PC-3 (cell line): ENCODE measurements at regions not wholly inside any gene's neighbourhood (a gene's known extent, or its start where the extent isn't known, plus 50 kb on each side); places are given as distances from the start of the nearest gene placed in this dataset.

ENCODE experiments used
- EZH2 ChIP-seq: fragments of 300-600 bp; sonication (generic); IDR thresholded peaks from one replicate; pipeline ENCODE4 v1.6.1; 2017; ENCODE audit warnings: antibody characterized with exemption, mild to moderate bottlenecking, low read length; ENCODE audit not compliant: unreplicated experiment
- TF ChIP-seq, protein P1 (sequence below): fragments of 300-600 bp; sonication (generic); conservative IDR thresholded peaks from 2 replicates; pipeline ENCODE4 v1.5.1; 2017; ENCODE audit warnings: antibody characterized with exemption, low read depth, mild to moderate bottlenecking, low read length

DNA sequence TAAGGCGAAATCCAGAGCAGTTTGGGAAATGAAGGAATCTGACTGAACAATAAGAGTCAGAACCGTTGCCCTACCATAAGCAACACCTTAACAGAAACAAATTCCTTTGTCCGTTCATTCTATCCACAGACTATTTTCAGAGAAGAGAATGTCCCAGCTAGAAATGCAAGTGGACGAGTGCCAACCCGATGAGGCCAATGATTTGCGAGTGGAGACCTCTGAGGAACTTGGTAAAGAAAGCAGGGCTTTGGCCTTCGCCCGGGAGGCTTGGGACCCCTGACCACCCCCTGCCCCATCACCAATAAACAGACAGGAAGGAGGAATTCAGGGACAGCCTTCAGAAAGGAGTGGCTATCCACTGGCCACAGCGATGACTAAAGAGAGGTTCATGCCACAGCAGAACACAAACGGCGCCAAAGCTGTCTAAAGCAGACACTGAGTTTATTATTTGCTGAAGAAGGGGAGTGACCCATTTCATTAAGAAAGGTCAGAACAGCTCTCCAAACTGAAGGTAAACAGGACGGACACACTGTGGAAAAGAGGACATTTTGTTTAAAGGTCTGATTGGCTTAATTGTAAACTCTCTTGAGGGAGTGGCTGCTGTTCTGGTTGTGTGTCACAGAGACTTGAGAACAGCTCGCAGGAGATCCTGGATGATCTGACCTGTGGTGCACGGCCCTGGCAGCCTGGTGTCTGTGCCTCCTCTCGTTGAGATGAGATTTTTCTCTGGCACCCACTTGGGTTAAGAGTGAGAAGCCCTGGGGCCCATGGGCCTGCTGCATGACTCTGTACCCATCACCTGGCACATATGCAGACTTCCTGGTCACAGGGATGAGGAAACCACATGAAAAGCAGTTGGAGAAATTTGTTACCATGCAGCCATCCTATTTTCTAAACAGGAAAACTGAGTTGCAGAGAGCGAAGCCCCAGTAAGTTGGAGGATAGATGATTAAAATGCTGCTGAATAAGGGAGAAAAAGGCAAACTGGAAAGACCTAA, 142.0 kb upstream of the PZP start:
- TF ChIP-seq, protein P1, sequence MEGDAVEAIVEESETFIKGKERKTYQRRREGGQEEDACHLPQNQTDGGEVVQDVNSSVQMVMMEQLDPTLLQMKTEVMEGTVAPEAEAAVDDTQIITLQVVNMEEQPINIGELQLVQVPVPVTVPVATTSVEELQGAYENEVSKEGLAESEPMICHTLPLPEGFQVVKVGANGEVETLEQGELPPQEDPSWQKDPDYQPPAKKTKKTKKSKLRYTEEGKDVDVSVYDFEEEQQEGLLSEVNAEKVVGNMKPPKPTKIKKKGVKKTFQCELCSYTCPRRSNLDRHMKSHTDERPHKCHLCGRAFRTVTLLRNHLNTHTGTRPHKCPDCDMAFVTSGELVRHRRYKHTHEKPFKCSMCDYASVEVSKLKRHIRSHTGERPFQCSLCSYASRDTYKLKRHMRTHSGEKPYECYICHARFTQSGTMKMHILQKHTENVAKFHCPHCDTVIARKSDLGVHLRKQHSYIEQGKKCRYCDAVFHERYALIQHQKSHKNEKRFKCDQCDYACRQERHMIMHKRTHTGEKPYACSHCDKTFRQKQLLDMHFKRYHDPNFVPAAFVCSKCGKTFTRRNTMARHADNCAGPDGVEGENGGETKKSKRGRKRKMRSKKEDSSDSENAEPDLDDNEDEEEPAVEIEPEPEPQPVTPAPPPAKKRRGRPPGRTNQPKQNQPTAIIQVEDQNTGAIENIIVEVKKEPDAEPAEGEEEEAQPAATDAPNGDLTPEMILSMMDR, result no peak
- TF ChIP-seq EZH2, result no peak
